ENCODE measurements at regions not wholly inside any gene's neighbourhood (a gene's known extent, or its start where the extent isn't known, plus 50 kb on each side); places are given as distances from the start of the nearest gene placed in this dataset.
"Not testable (repeated sequence)": the region's sequence is repeated elsewhere in the genome, so short reads cannot be mapped to it uniquely, and the experiment has no call there.

DNA sequence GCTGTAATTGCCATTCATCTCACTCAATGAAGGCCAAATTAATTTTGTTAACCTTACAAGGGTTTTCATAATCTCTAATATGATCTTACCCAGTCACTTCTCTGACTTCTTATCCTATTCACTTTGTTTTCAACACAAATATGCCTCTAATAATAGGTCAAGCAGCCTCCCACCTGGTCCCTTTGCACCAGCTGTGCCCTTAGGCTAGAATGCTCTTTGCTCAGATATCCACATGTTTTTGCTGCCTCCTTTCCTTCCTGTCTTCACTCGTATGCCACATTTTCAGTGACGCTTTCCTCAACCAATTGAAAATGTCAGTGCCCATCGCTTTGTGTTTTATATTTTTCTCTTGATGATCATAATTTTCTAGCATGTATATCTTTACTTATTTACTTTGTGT lies 106.4 kb upstream of the SYT10 start:
- peaks cover 0 to 3% (median 1%) of the 10 kb centered on the region in 4 donors for H3K9me3 ChIP-seq (ENCODE audit: control insufficient read depth in 4 of 4, insufficient read depth in 3 of 4, low read length in 3 of 4)
- H3K4me1 ChIP-seq (ENCODE audit: control insufficient read depth in 5 of 5, insufficient read depth in 5 of 5, low read length in 5 of 5): no peaks in the 10 kb centered on the region
- no peaks in the 10 kb centered on the region for H3K27me3 ChIP-seq (ENCODE audit: control insufficient read depth in 3 of 3, insufficient read depth in 3 of 3, low read length in 2 of 3)
- no peaks in the 10 kb centered on the region for H3K36me3 ChIP-seq (ENCODE audit: control insufficient read depth in 4 of 4, insufficient read depth in 4 of 4, low read length in 4 of 4)
- H3K9ac ChIP-seq (ENCODE audit: insufficient read depth in 1 of 2, low read length in 2 of 2): no peak overlapping the region
- 86% methylated on average over 3 of the region's 3 CpGs for WGBS, 2 donors
- DNase-seq: no peak
- TF ChIP-seq, protein P1, sequence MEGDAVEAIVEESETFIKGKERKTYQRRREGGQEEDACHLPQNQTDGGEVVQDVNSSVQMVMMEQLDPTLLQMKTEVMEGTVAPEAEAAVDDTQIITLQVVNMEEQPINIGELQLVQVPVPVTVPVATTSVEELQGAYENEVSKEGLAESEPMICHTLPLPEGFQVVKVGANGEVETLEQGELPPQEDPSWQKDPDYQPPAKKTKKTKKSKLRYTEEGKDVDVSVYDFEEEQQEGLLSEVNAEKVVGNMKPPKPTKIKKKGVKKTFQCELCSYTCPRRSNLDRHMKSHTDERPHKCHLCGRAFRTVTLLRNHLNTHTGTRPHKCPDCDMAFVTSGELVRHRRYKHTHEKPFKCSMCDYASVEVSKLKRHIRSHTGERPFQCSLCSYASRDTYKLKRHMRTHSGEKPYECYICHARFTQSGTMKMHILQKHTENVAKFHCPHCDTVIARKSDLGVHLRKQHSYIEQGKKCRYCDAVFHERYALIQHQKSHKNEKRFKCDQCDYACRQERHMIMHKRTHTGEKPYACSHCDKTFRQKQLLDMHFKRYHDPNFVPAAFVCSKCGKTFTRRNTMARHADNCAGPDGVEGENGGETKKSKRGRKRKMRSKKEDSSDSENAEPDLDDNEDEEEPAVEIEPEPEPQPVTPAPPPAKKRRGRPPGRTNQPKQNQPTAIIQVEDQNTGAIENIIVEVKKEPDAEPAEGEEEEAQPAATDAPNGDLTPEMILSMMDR (IDR thresholded peaks at IDR 0.05; ENCODE audit: control extremely low read depth, extremely low read depth): no peak
- ATAC-seq (ENCODE audit: insufficient read depth, low FRiP score): no peak
- H3K27ac ChIP-seq (ENCODE audit: low read depth in 1 of 2, low read length in 1 of 2): no peak overlapping the region
- H3K4me3 ChIP-seq: no peak overlapping the region

DNA sequence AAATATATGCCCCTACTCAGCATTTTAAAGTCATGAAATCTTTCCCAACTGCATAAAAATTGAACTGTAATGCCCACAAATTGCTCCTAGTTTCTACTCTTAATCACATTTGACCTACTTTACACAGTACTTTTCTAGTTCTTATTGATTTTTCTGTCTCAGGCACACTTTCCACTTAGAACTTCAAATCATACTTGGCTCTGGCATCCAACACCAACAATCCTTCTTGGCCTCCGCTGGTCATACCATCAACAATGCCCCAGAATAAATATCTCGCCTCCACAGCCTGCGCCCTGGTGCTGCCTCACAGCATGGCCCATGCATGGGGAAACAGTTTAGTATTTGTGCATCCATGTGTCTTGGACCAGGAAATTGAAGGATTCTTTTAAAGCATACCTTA lies 107.5 kb upstream of the SYT10 start:
- ATAC-seq (ENCODE audit: insufficient read depth, low FRiP score) (no peak), DNase-seq (no peak)
- no peaks in the 10 kb centered on the region for H3K27me3 ChIP-seq (ENCODE audit: control insufficient read depth in 3 of 3, insufficient read depth in 3 of 3, low read length in 2 of 3)
- 91 to 97% methylated on average over 3 of the region's 3 CpGs for WGBS, 2 donors
- no peak overlapping the region for H3K9ac ChIP-seq (ENCODE audit: insufficient read depth in 1 of 2, low read length in 2 of 2)
- no peak overlapping the region for H3K4me3 ChIP-seq
- no peaks in the 10 kb centered on the region for H3K4me1 ChIP-seq (ENCODE audit: control insufficient read depth in 5 of 5, insufficient read depth in 5 of 5, low read length in 5 of 5)
- H3K36me3 ChIP-seq (ENCODE audit: control insufficient read depth in 4 of 4, insufficient read depth in 4 of 4, low read length in 4 of 4): no peaks in the 10 kb centered on the region
- peaks cover 0 to under 1% (median 0%) of the 10 kb centered on the region in 4 donors for H3K9me3 ChIP-seq (ENCODE audit: control insufficient read depth in 4 of 4, insufficient read depth in 3 of 4, low read length in 3 of 4)
- no peak overlapping the region for H3K27ac ChIP-seq (ENCODE audit: low read depth in 1 of 2, low read length in 1 of 2)
- TF ChIP-seq, protein P1 (IDR thresholded peaks at IDR 0.05; ENCODE audit: control extremely low read depth, extremely low read depth): no peak

DNA sequence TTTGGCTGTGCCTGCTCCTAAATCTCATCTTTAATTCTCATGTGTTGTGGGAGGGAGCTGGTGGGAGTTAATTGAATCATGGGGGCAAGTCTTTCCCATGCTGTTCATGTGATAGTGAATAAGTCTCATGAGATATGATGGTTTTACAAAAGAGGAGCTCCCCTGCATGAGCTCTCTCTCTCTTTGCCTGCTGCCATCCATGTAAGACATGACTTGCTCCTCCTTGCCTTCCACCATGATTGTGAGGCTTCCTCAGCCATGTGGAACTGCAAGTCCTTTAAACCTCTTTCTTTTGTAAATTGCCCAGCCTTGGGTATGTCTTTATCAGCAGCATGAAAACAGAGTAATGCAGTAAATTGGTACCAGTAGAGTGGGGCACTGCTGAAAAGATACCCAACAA lies 110.6 kb upstream of the SYT10 start:
- not testable (repeated sequence) for H3K36me3 ChIP-seq (ENCODE audit: control insufficient read depth in 4 of 4, insufficient read depth in 4 of 4, low read length in 4 of 4); DNase-seq; H3K9me3 ChIP-seq (ENCODE audit: control insufficient read depth in 4 of 4, insufficient read depth in 3 of 4, low read length in 3 of 4); H3K27ac ChIP-seq (ENCODE audit: low read depth in 1 of 2, low read length in 1 of 2); H3K27me3 ChIP-seq (ENCODE audit: control insufficient read depth in 3 of 3, insufficient read depth in 3 of 3, low read length in 2 of 3); ATAC-seq (ENCODE audit: insufficient read depth, low FRiP score); H3K4me3 ChIP-seq; H3K9ac ChIP-seq (ENCODE audit: insufficient read depth in 1 of 2, low read length in 2 of 2); H3K4me1 ChIP-seq (ENCODE audit: control insufficient read depth in 5 of 5, insufficient read depth in 5 of 5, low read length in 5 of 5)

DNA sequence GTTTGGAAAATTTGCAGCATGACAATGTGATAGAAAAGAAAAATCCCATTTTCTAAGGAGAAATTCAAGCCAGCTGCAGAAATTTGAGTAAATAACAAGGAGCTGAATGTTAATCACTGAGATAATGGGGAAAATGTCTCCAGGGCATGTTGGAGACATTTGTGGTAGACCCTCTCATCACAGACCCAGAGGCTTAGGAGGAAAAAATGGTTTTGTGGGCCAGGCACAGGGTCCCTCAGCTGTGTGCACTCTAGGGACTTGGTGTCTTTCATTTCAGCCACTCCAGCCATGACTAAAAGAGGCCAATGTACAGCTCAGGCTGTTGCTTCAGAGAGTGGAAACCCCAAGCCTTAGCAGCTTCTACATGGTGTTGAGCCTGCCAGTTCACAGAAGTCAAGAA lies 111.4 kb upstream of the SYT10 start:
- TF ChIP-seq, protein P1 (IDR thresholded peaks at IDR 0.05; ENCODE audit: control extremely low read depth, extremely low read depth): no peak
- no peak for DNase-seq
- H3K36me3 ChIP-seq (ENCODE audit: control insufficient read depth in 4 of 4, insufficient read depth in 4 of 4, low read length in 4 of 4): no peaks in the 10 kb centered on the region

More for the DNA sequence above, 111.4 kb upstream of the SYT10 start:
- Histone ChIP-seq H3K27ac (ENCODE audit: low read depth in 1 of 2, low read length in 1 of 2) (no peak overlapping the region), H3K4me3 (no peak overlapping the region), H3K4me1 (ENCODE audit: control insufficient read depth in 5 of 5, insufficient read depth in 5 of 5, low read length in 5 of 5) (no peaks in the 10 kb centered on the region), H3K27me3 (ENCODE audit: control insufficient read depth in 3 of 3, insufficient read depth in 3 of 3, low read length in 2 of 3) (no peaks in the 10 kb centered on the region), H3K9ac (ENCODE audit: insufficient read depth in 1 of 2, low read length in 2 of 2) (no peak overlapping the region), H3K9me3 (ENCODE audit: control insufficient read depth in 4 of 4, insufficient read depth in 3 of 4, low read length in 3 of 4) (no peaks in the 10 kb centered on the region)
- ATAC-seq (ENCODE audit: insufficient read depth, low FRiP score): no peak

Data from lung (tissue), 11 donors.